NCI-H146 (cell line): ENCODE measurements at regions not wholly inside any gene's neighbourhood (a gene's known extent, or its start where the extent isn't known, plus 50 kb on each side); places are given as distances from the start of the nearest gene placed in this dataset.

Experiments
- DNase-seq: peaks from one replicate; lab custom pipeline; 2025; lab: John Stamatoyannopoulos, UW

GRCh38 chr6:5946701-5947100 is 60.0 kb downstream of the NRN1 start:
- no peak for DNase-seq

GRCh38 chr6:5946181-5946580 is 60.5 kb downstream of the NRN1 start:
- DNase-seq, result no peak

GRCh38 chr6:5943591-5943990 is 63.1 kb downstream of the NRN1 start:
- DNase-seq, result no peak

- DNase-seq, result no peak
Measured at GRCh38 chr6:5942591-5942990, 64.1 kb downstream of the NRN1 start.

- DNase-seq, result no peak
Measured at GRCh38 chr6:5941188-5941587, 65.5 kb downstream of the NRN1 start.

- DNase-seq, result no peak
Measured at GRCh38 chr6:5938934-5939333, 67.8 kb downstream of the NRN1 start.

GRCh38 chr6:5937936-5938706 is 68.6 kb downstream of the NRN1 start:
- DNase-seq, result no peak

- DNase-seq, result no peak
Measured at GRCh38 chr6:5937169-5937909, 69.4 kb downstream of the NRN1 start.

GRCh38 chr6:5936631-5937030 is 70.1 kb downstream of the NRN1 start:
- DNase-seq, result no peak

- DNase-seq, result no peak
Measured at GRCh38 chr6:5936140-5936539, 70.6 kb downstream of the NRN1 start.

GRCh38 chr6:5930968-5931367 is 75.8 kb downstream of the NRN1 start:
- DNase-seq, result no peak

- no peak for DNase-seq
Measured at GRCh38 chr6:5930143-5930770, 76.5 kb downstream of the NRN1 start.

- no peak for DNase-seq
Measured at GRCh38 chr6:5923840-5924239, 82.9 kb downstream of the NRN1 start.

GRCh38 chr6:5922230-5922629 is 84.5 kb downstream of the NRN1 start:
- DNase-seq, result no peak

GRCh38 chr6:5909721-5910120 is 97.0 kb downstream of the NRN1 start:
- no peak for DNase-seq

- DNase-seq, result no peak
Measured at GRCh38 chr6:5906842-5907241, 99.9 kb downstream of the NRN1 start.

- no peak for DNase-seq
Measured at GRCh38 chr6:5906340-5906670, 100.4 kb downstream of the NRN1 start.

- DNase-seq, result peak; percentile 4
Measured at GRCh38 chr6:5905431-5906339, 101.0 kb downstream of the NRN1 start.

GRCh38 chr6:5904532-5904931 is 102.2 kb downstream of the NRN1 start:
- DNase-seq, result no peak

- DNase-seq, result no peak
Measured at GRCh38 chr6:5899216-5900045, 107.3 kb downstream of the NRN1 start.

GRCh38 chr6:5898563-5898962 is 108.2 kb downstream of the NRN1 start:
- DNase-seq, result no peak
